Stomach (tissue), 4 donors: ENCODE measurements at regions not wholly inside any gene's neighbourhood (a gene's known extent, or its start where the extent isn't known, plus 50 kb on each side); places are given as distances from the start of the nearest gene placed in this dataset.

Experiments
- POLR2A ChIP-seq, 4 donors: fragments of 450-650 bp; IDR thresholded peaks; one replicate each; pipeline ENCODE4 v1.6.1; 2016; ENCODE audit warnings: antibody characterized with exemption in 4 of 4, control low read depth in 2 of 4, mild to moderate bottlenecking in 1 of 4, moderate library complexity in 1 of 4
- TF ChIP-seq, protein P1 (sequence below), 7 experiments: fragments of 450-650 bp in 4 of 7; fragments of 200-600 bp in 3 of 7; sonication (generic) in 3 of 7; IDR thresholded peaks; one replicate each; pipeline ENCODE4 v1.5.1; 2016 to 2019; ENCODE audit warnings: antibody characterized with exemption in 7 of 7, control low read depth in 2 of 7, mild to moderate bottlenecking in 1 of 7

DNA sequence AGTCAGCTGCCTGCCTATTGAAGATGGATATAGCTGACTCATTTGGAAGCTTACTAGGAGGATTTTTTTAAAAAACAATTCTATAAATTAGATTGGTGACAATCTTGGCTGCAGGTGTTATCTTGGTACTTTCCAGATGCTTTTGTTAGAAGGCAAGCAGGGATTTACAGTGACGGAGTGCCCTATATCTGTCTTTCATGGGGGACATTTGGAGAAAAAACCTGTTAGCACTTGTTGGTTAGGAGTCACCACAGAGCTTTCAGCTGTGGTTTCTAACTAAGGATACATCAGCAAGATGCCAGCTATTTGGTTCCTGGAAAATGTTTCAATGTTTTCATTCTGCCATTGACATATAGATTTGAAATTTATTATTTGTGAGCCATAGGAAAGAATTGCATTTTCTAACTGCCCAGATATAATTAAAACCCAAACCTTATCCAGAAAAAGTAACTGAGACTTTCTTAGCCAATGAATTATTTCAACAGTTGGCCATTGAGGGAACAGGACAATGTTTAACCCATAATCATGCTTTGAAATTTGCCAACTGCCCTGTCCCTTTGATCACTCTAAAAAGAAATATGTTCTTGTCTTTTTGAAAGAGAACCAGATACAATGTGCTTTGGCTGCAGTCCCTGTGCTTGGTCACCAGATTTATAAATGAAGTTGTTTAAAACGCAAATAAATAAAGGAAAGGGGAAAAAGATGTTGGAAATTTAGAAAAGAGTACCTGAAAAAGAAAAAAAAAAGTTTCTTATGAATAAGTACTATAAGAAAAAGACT lies 761.0 kb upstream of the CXADR start:
- TF ChIP-seq, protein P1, sequence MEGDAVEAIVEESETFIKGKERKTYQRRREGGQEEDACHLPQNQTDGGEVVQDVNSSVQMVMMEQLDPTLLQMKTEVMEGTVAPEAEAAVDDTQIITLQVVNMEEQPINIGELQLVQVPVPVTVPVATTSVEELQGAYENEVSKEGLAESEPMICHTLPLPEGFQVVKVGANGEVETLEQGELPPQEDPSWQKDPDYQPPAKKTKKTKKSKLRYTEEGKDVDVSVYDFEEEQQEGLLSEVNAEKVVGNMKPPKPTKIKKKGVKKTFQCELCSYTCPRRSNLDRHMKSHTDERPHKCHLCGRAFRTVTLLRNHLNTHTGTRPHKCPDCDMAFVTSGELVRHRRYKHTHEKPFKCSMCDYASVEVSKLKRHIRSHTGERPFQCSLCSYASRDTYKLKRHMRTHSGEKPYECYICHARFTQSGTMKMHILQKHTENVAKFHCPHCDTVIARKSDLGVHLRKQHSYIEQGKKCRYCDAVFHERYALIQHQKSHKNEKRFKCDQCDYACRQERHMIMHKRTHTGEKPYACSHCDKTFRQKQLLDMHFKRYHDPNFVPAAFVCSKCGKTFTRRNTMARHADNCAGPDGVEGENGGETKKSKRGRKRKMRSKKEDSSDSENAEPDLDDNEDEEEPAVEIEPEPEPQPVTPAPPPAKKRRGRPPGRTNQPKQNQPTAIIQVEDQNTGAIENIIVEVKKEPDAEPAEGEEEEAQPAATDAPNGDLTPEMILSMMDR (IDR thresholded peaks at IDR 0.05), result no peak
- no peak for TF ChIP-seq POLR2A (IDR thresholded peaks at IDR 0.05)
